ENCODE measurements at regions not wholly inside any gene's neighbourhood (a gene's known extent, or its start where the extent isn't known, plus 50 kb on each side); places are given as distances from the start of the nearest gene placed in this dataset.

- H3K79me2 ChIP-seq (ENCODE audit: low read length), result no peaks in the 10 kb centered on the region
- no peak overlapping the region for H2AFZ ChIP-seq (ENCODE audit: low read depth, low read length)
- H3K36me3 ChIP-seq (replicated peaks; ENCODE audit: low read depth, low read length), result no peaks in the 10 kb centered on the region
- no peaks in the 10 kb centered on the region for H3K9me3 ChIP-seq (ENCODE audit: insufficient read depth, low read length)
- no peak overlapping the region for H3K4me2 ChIP-seq (ENCODE audit: low read length)
- H3K27ac ChIP-seq (ENCODE audit: low read length), result no peak overlapping the region
- H3K4me1 ChIP-seq (ENCODE audit: low read length), result no peaks in the 10 kb centered on the region
- H3K27me3 ChIP-seq (ENCODE audit: low read depth, low read length), result no peaks in the 10 kb centered on the region
- no peak for TF ChIP-seq EZH2phosphoT487 (IDR thresholded peaks at IDR 0.05; ENCODE audit: low read depth)
- no peak for TF ChIP-seq CTCF (IDR thresholded peaks at IDR 0.05; ENCODE audit: low read depth, low read length)
- H4K20me1 ChIP-seq (ENCODE audit: insufficient read depth, low read length), result no peaks in the 10 kb centered on the region
- H3K4me3 ChIP-seq (ENCODE audit: low read length), result no peak overlapping the region
- H3K9ac ChIP-seq (ENCODE audit: low read length), result no peak overlapping the region
These were observed 135.2 kb upstream of the PDE3A start for GRCh38 chr12:20232931-20233675.

GRCh38 chr12:20234474-20234873 is 133.9 kb upstream of the PDE3A start:
- H3K27me3 ChIP-seq (ENCODE audit: low read depth, low read length), result no peaks in the 10 kb centered on the region
- H3K36me3 ChIP-seq (replicated peaks; ENCODE audit: low read depth, low read length), result no peaks in the 10 kb centered on the region
- no peaks in the 10 kb centered on the region for H3K4me1 ChIP-seq (ENCODE audit: low read length)
- H3K9me3 ChIP-seq (ENCODE audit: insufficient read depth, low read length), result no peaks in the 10 kb centered on the region
- H3K27ac ChIP-seq (ENCODE audit: low read length), result no peak overlapping the region
- no peak overlapping the region for H2AFZ ChIP-seq (ENCODE audit: low read depth, low read length)
- TF ChIP-seq CTCF (IDR thresholded peaks at IDR 0.05; ENCODE audit: low read depth, low read length), result no peak
- TF ChIP-seq EZH2phosphoT487 (IDR thresholded peaks at IDR 0.05; ENCODE audit: low read depth), result no peak
- H3K9ac ChIP-seq (ENCODE audit: low read length), result no peak overlapping the region
- H3K4me2 ChIP-seq (ENCODE audit: low read length), result no peak overlapping the region
- no peaks in the 10 kb centered on the region for H3K79me2 ChIP-seq (ENCODE audit: low read length)
- H4K20me1 ChIP-seq (ENCODE audit: insufficient read depth, low read length), result no peaks in the 10 kb centered on the region
- H3K4me3 ChIP-seq (ENCODE audit: low read length), result no peak overlapping the region

- Histone ChIP-seq H3K9me3 (ENCODE audit: insufficient read depth, low read length) (no peaks in the 10 kb centered on the region), H3K4me3 (ENCODE audit: low read length) (no peak overlapping the region), H3K4me1 (ENCODE audit: low read length) (no peaks in the 10 kb centered on the region), H3K27me3 (ENCODE audit: low read depth, low read length) (no peaks in the 10 kb centered on the region), H3K9ac (ENCODE audit: low read length) (no peak overlapping the region), H4K20me1 (ENCODE audit: insufficient read depth, low read length) (no peaks in the 10 kb centered on the region), H3K4me2 (ENCODE audit: low read length) (no peak overlapping the region), H3K79me2 (ENCODE audit: low read length) (no peaks in the 10 kb centered on the region), H2AFZ (ENCODE audit: low read depth, low read length) (no peak overlapping the region), H3K27ac (ENCODE audit: low read length) (no peak overlapping the region), H3K36me3 (replicated peaks; ENCODE audit: low read depth, low read length) (no peaks in the 10 kb centered on the region)
- TF ChIP-seq EZH2phosphoT487 (IDR thresholded peaks at IDR 0.05; ENCODE audit: low read depth) (no peak), CTCF (IDR thresholded peaks at IDR 0.05; ENCODE audit: low read depth, low read length) (no peak)
These were observed 131.2 kb upstream of the PDE3A start for GRCh38 chr12:20237091-20237490.

GRCh38 chr12:20245491-20245890 is 122.8 kb upstream of the PDE3A start:
- Histone ChIP-seq H3K4me1 (ENCODE audit: low read length) (no peaks in the 10 kb centered on the region), H3K27me3 (ENCODE audit: low read depth, low read length) (no peaks in the 10 kb centered on the region), H3K36me3 (replicated peaks; ENCODE audit: low read depth, low read length) (no peaks in the 10 kb centered on the region), H3K9me3 (ENCODE audit: insufficient read depth, low read length) (no peaks in the 10 kb centered on the region), H3K27ac (ENCODE audit: low read length) (no peak overlapping the region), H2AFZ (ENCODE audit: low read depth, low read length) (no peak overlapping the region), H3K4me3 (ENCODE audit: low read length) (no peak overlapping the region), H4K20me1 (ENCODE audit: insufficient read depth, low read length) (no peaks in the 10 kb centered on the region), H3K79me2 (ENCODE audit: low read length) (no peaks in the 10 kb centered on the region), H3K4me2 (ENCODE audit: low read length) (no peak overlapping the region), H3K9ac (ENCODE audit: low read length) (no peak overlapping the region)
- TF ChIP-seq CTCF (IDR thresholded peaks at IDR 0.05; ENCODE audit: low read depth, low read length), result no peak
- TF ChIP-seq EZH2phosphoT487 (IDR thresholded peaks at IDR 0.05; ENCODE audit: low read depth), result no peak

Data from OCI-LY3 (cell line).